SKM-1 treated with dmso at 0.1 percent for 144 hours (cell line): ENCODE measurements at regions not wholly inside any gene's neighbourhood (a gene's known extent, or its start where the extent isn't known, plus 50 kb on each side); places are given as distances from the start of the nearest gene placed in this dataset.

Experiments
- DNase-seq: peaks from one replicate; lab custom pipeline; 2025; ENCODE audit not compliant: unreplicated experiment; lab: John Stamatoyannopoulos, UW

DNA sequence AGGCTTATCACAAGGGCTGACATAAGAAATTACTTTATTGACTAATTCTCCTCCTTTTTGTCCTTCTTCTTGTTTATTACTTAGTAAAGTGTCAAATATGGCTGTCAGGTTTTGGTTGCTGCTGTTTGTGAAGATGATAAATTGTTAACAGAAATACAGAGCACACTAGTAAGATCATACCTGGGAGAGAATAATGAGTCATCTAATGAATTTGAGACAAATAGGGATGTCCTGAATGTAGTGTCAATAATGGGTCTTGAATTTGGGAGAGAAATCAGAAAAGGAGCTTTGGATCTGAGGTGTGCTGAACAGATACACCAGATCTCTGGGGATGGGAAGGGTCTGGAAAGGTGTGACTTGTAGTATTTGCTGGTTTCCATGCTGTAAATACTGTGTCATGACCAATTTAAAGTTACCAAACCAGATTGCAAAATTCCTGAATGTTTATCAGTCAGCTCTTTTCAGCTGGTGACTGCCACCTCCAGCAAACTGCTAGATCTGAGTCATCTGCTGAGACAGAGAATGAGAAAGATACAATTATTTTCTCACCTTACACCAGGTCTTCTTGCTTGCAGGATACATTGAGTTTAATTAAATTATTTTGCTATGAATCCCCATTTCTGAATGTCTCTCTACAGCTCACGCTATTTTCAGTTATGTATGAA lies 76.7 kb upstream of the SATB1 start:
- DNase-seq: no peak

DNA sequence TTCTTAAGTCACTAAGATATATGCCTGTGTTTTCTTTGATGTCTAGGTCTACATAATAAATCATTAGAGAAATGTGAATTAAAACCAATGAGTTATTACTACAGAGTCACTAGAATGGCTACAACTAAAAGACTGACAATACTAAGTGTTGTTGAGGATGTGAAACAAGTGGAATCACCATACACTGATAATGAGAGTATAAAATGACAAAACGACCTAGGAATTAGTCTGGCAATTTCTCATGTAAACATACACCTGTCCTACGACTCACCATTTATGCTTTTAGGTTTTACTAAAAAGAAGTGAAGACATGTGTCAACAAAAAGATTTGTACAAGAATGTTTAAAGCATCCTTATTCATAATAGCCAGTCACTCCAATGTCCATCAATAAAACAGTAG lies 75.2 kb upstream of the SATB1 start:
- no peak for DNase-seq

DNA sequence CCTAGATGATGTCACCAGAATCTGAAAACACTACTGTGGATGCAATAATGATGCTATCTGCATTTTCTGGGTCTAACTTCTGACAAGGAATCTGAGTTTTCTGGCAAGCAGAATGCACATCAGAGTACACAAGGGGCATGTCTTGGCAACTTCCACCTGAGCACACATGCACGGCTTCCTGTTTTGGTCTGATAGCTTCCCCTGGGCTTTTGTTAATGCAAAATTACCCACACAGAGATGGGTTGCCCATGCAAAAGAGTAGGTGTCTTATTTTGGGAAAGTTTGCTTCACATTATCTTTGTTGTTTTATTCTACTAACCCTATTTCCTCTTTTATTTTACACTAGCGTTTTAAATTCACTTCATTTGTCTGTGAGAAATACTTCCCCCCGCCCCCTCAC lies 74.2 kb upstream of the SATB1 start:
- DNase-seq: no peak

DNA sequence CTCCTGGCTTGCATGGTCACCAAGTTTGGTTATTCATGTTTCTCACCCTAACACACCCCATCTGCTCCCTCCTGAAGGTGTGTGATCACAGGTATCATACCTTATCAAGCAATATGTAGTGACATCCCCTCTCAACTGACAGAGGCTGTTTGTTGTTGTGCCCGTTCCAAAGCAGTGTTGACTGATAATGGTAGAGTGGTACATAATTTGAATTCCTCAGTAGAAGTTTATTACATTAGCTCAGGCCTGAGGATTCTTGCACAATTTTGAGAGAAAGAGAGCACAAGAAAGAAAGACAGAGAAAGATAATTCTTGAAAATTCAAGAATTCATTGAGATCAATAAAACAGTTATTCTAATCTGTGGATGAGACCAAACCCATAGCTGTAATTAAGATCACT lies 69.1 kb upstream of the SATB1 start:
- no peak for DNase-seq

DNA sequence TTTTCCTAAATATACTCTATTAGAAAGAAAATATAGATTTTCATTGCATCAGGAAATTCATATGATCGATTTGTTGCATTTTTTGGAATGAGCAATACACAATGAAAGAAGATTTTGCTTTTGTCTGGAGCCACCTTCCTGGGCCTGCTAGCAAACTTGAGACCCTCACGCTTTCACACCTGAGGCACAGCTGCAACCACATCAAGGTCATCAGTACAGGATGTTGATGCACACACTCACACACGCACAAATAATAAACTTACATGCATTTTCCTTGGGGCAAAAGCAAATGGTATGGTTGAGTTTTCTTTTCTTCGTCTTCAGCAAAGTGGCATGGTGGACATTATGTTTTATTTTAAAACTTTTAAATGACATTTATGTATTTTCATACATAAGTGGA lies 64.8 kb upstream of the SATB1 start:
- no peak for DNase-seq

DNA sequence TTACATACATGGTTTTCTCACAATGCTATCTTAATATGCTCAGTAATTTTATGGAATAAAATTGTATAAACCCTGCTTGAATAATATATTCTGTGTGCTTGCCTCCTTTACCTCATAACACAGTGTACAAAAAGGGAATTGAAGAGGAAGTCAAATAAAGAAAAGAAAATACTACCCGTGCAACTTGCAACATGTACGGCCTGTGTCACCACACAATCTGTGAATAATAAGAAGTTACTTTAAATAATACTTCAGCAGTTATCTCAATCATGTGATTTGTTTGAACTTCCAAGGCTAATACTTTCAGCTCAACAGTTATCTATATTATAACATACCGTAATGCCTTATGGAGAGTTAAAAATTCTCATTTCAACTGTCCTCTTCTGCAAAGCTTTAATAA lies 58.1 kb upstream of the SATB1 start:
- no peak for DNase-seq

DNA sequence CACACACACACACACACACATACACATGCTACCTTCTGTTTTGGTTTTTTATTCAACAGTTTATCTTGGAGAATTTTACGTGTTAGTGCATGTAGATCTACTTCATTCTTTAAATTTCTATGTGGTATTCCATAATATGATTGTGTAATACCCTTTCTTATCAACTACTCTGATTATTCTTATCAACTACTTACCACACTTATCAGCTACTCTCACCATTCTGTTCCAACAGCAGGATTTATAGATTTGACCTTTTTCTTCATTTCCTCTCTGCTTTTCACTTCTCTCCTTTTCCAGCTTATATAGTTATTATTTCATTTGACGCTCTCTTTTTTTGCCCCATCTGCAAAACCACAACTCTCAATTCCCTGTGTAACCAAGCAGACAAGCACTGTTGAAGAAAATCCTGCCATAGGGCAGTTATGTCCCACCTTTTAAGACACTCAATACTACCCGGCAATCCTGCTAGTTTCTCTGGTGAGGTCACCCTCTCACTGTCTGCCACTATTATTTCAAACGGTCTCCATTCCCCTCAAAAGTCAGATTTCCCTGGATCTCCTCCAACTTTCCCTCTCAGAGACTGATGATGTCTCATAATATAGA lies 56.9 kb upstream of the SATB1 start:
- DNase-seq: no peak

DNA sequence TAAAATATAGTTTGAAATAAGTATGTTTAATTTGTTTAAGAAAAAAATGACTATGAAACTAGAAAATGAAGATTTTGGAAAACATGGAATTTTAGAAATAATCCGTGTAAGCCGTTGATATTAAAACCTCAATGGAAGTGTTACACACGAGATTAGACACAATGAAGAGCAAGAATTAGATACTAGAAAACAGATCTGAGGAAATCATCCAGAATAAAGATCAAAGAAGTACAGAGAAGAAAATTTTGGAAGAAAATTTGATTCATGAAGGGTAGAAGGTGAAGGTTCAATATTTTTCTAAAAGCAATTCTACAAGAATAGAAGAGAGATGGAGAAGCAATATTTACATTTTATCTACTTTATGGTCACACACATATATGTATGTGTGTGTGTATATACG lies 52.5 kb upstream of the SATB1 start:
- no peak for DNase-seq
